ENCODE measurements at regions not wholly inside any gene's neighbourhood (a gene's known extent, or its start where the extent isn't known, plus 50 kb on each side); places are given as distances from the start of the nearest gene placed in this dataset.

GRCh38 chr3:109678600-109678999 is 341.3 kb upstream of the DPPA4 start:
- intact Hi-C loops (cut with DNase I): no loop called here
- no peak overlapping the region for H3K27ac ChIP-seq
- DNase-seq (ENCODE audit: low spot score in 2 of 2): no peak
- no peaks in the 10 kb centered on the region for H3K4me1 ChIP-seq
- no peaks in the 10 kb centered on the region for H3K9me3 ChIP-seq
- no peak overlapping the region for H3K4me3 ChIP-seq
- no peak for TF ChIP-seq CTCF (IDR thresholded peaks at IDR 0.05)
- no peaks in the 10 kb centered on the region for H3K27me3 ChIP-seq
- no peaks in the 10 kb centered on the region for H3K36me3 ChIP-seq

DNA sequence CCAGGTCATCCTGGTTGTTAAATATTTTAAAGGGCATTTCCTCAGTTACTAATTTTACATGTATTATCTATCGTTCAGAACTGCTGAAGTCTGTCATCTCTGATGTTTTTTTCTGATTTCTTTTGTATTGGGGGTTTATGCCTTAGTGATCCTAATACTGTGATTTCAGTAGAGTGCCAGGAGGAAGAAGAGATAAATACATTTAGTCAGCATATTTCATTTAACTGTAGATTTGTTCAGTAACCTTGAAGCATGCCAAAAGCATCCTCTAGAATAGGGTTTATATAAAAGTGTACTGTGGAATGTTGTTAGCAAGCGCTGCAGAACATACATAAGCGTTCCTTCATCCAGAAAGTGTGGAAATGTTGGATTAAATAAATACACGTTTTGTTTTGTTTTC is 342.3 kb upstream of the DPPA4 start:
- no peak for TF ChIP-seq CTCF (IDR thresholded peaks at IDR 0.05)
- Histone ChIP-seq H3K9me3 (no peaks in the 10 kb centered on the region), H3K36me3 (no peaks in the 10 kb centered on the region), H3K27ac (no peak overlapping the region), H3K27me3 (no peaks in the 10 kb centered on the region), H3K4me3 (no peak overlapping the region), H3K4me1 (peaks cover 0 to 4% of the 10 kb centered on the region in 2 donors)
- no peak for DNase-seq (ENCODE audit: low spot score in 2 of 2)
- intact Hi-C loops (cut with DNase I): no loop called here

DNA sequence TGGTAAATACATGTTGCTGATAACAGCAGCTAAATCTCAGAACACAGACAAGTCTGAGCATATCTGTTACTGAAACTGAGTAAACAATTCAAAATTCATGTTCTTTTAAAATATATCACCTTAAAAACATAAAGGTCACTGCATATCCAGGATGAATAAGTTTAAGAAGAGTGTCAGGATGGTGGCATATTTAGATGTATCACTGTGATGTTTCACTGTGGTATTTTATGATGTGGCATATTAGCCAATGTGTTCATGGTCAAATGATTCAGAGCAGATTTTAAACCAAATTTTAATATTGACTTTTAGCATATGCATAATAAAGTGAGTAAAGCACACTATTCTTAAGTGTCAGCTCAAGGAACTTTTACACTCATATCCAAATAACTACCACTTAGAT is 346.4 kb upstream of the DPPA4 start:
- no peaks in the 10 kb centered on the region for H3K36me3 ChIP-seq
- H3K4me3 ChIP-seq: no peak overlapping the region
- no peaks in the 10 kb centered on the region for H3K9me3 ChIP-seq
- peak overlapping the region in 1 of 2 donors; percentile 76 for H3K27ac ChIP-seq
- no peaks in the 10 kb centered on the region for H3K27me3 ChIP-seq
- no peak for DNase-seq (ENCODE audit: low spot score in 2 of 2)
- TF ChIP-seq CTCF (IDR thresholded peaks at IDR 0.05): no peak
- H3K4me1 ChIP-seq: peaks cover 0 to 6% of the 10 kb centered on the region in 2 donors
- intact Hi-C loops (cut with DNase I): no loop called here

GRCh38 chr3:109685084-109686079 is 348.0 kb upstream of the DPPA4 start:
- Histone ChIP-seq H3K4me1 (peaks cover 0 to 6% of the 10 kb centered on the region in 2 donors), H3K36me3 (no peaks in the 10 kb centered on the region), H3K9me3 (no peaks in the 10 kb centered on the region), H3K27me3 (no peaks in the 10 kb centered on the region), H3K4me3 (peak overlapping the region in 1 of 2 donors; percentile 9), H3K27ac (peak overlapping the region; percentile 75 to 76)
- peak; percentile 91 to 98 for DNase-seq (ENCODE audit: low spot score in 2 of 2)
- TF ChIP-seq CTCF (IDR thresholded peaks at IDR 0.05): no peak
- intact Hi-C loops (cut with DNase I): loop anchor here (2.0 to 5.0 kb wide), 3 partner anchors 133 to 1385 kb away; partner anchors contain the start of gene NECTIN3

DNA sequence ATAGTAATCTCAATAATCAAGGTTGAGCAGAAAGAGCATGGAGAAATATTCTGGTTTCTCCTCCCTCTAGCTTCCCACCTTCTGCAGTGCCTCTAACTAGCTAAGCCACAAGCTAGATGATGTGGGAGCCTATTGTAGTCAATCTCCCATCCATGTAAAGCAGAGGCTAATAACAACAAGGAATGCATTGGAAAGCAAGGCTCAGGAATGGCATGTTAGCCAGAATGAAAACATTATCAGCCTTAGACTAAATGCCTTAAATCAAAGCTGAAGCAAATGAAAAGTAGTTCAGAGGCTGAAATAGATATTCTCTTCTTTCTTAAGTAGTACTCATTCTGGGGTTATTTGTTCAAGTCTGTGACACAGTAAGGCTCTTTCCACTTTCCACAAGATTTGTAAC is 350.3 kb upstream of the DPPA4 start:
- Histone ChIP-seq H3K27ac (peak overlapping the region; percentile 30 to 66), H3K9me3 (peaks cover 0 to 3% of the 10 kb centered on the region in 2 donors), H3K4me3 (no peak overlapping the region), H3K36me3 (no peaks in the 10 kb centered on the region), H3K4me1 (peaks cover 0 to 6% of the 10 kb centered on the region in 2 donors), H3K27me3 (no peaks in the 10 kb centered on the region)
- DNase-seq (ENCODE audit: low spot score in 2 of 2): no peak
- no peak for TF ChIP-seq CTCF (IDR thresholded peaks at IDR 0.05)
- intact Hi-C loops (cut with DNase I): loop anchor here (2.0 to 5.0 kb wide), 3 partner anchors 135 to 1383 kb away; partner anchors contain the start of gene NECTIN3
